ENCODE measurements at regions not wholly inside any gene's neighbourhood (a gene's known extent, or its start where the extent isn't known, plus 50 kb on each side); places are given as distances from the start of the nearest gene placed in this dataset.

DNA sequence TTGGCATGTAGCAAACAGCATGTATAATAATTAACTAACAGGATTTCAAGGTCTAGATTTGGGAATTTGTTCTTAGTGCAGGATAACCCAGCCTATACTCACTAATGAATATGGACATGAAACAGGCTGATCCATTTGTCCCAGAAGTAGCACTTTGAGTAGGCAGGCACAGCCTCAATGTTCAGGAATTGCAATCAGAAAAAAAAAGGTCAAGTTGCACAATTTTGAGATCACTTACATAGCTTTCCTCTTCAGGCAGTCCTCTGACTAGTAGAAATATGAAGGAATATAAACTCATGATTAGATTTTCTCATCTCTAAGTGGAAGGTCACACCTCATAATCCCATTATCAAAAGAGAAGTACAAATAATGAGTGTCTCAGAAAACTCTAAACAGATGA is 921.4 kb upstream of the CELF2 start:
- TF ChIP-seq CTCF (conservative IDR thresholded peaks at IDR 0.05; ENCODE audit: low read depth, low read length): no peak
- TF ChIP-seq, protein P1, sequence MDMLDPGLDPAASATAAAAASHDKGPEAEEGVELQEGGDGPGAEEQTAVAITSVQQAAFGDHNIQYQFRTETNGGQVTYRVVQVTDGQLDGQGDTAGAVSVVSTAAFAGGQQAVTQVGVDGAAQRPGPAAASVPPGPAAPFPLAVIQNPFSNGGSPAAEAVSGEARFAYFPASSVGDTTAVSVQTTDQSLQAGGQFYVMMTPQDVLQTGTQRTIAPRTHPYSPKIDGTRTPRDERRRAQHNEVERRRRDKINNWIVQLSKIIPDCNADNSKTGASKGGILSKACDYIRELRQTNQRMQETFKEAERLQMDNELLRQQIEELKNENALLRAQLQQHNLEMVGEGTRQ (IDR thresholded peaks at IDR 0.05; ENCODE audit: low read depth, low read length): no peak
- no peak for TF ChIP-seq MXI1 (IDR thresholded peaks at IDR 0.05; ENCODE audit: borderline replicate concordance, low read depth, low read length)
- TF ChIP-seq RFX5 (IDR thresholded peaks at IDR 0.05; ENCODE audit: low read depth, low read length): no peak
- TF ChIP-seq MAZ (IDR thresholded peaks at IDR 0.05; ENCODE audit: borderline replicate concordance, low read depth, low read length): no peak
- no peak for TF ChIP-seq CEBPB (IDR thresholded peaks at IDR 0.05; ENCODE audit: low read depth, low read length)
- TF ChIP-seq SMC3 (IDR thresholded peaks at IDR 0.05; ENCODE audit: low read depth, low read length): no peak
- TF ChIP-seq POLR2A (IDR thresholded peaks at IDR 0.05; ENCODE audit: low read depth, low read length): no peak
- no peak for TF ChIP-seq MAFK (IDR thresholded peaks at IDR 0.05; ENCODE audit: low read depth, low read length)
- TF ChIP-seq BHLHE40 (IDR thresholded peaks at IDR 0.05; ENCODE audit: low read depth, low read length): no peak
- TF ChIP-seq NFE2L2 (IDR thresholded peaks at IDR 0.05; ENCODE audit: low read depth, low read length): no peak
- no peak for TF ChIP-seq RAD21 (IDR thresholded peaks at IDR 0.05; ENCODE audit: low read length)
- TF ChIP-seq RCOR1 (IDR thresholded peaks at IDR 0.05; ENCODE audit: insufficient replicate concordance, low read length): no peak

Data from IMR-90 (cell line).